Small intestine (tissue), 7 donors: ENCODE measurements at regions not wholly inside any gene's neighbourhood (a gene's known extent, or its start where the extent isn't known, plus 50 kb on each side); places are given as distances from the start of the nearest gene placed in this dataset.
A peak's percentile ranks its signal among the peaks of the same experiment; 100 is the strongest.

Source experiments
- DNase-seq, 2 donors: peaks; one replicate each; pipeline versions ENCODE4 v3.0.0 to v3.0.0-alpha.2; 2013
- FAIRE-seq: peaks from 2 replicates; lab custom pipeline; 2012; peaks lifted over from hg19 to GRCh38; lab: Jason Lieb, UNC
- H3K27ac ChIP-seq, 3 donors: one replicate each; pipeline ENCODE4 v1.5.1; 2013; ENCODE audit warnings: low read length in 2 of 3, mild to moderate bottlenecking in 2 of 3, control low read depth in 1 of 3, inconsistent platforms in 1 of 3, low read depth in 1 of 3, moderate library complexity in 1 of 3
- H3K27me3 ChIP-seq, 3 donors: one replicate each; pipeline ENCODE4 v1.6.1; 2013; ENCODE audit warnings: low read length in 3 of 3, inconsistent platforms in 1 of 3; ENCODE audit not compliant: control insufficient read depth in 3 of 3, insufficient read depth in 3 of 3
- H3K36me3 ChIP-seq, 3 donors: one replicate each; pipeline ENCODE4 v1.6.1; 2013; ENCODE audit warnings: low read length in 3 of 3, inconsistent platforms in 1 of 3, low read depth in 1 of 3, mild to moderate bottlenecking in 1 of 3, moderate library complexity in 1 of 3; ENCODE audit not compliant: control insufficient read depth in 3 of 3, insufficient read depth in 2 of 3
- H3K4me1 ChIP-seq, 3 donors: one replicate each; pipeline ENCODE4 v1.6.1; 2013; ENCODE audit warnings: low read length in 2 of 3, inconsistent platforms in 1 of 3, low read depth in 1 of 3, mild to moderate bottlenecking in 1 of 3, moderate library complexity in 1 of 3; ENCODE audit not compliant: control insufficient read depth in 3 of 3, insufficient read depth in 2 of 3
- H3K4me3 ChIP-seq, 3 donors: one replicate each; pipeline ENCODE4 v1.5.1; 2013; ENCODE audit warnings: low read length in 3 of 3, control low read depth in 1 of 3, inconsistent platforms in 1 of 3, low read depth in 1 of 3, mild to moderate bottlenecking in 1 of 3, moderate library complexity in 1 of 3
- H3K9me3 ChIP-seq, 2 donors: one replicate each; pipeline ENCODE4 v1.6.1; 2013; ENCODE audit warnings: low read depth in 1 of 2, low read length in 1 of 2; ENCODE audit not compliant: control insufficient read depth in 2 of 2, insufficient read depth in 1 of 2
- WGBS, 3 donors: extraction: QIAGEN DNeasy Blood & Tissue Kit; methylation state at CpG; one replicate each; pipeline ENCODE4 v1.1.7; 2013; 5-methylcytosine and 5-hydroxymethylcytosine counted together
- donor health status: healthy with polysubstance abuse.
- donor health status: control.
- donor health status: control.
- donor health status: Bipolar disorder and iron deficiency.
- donor health status: healthy.

DNA sequence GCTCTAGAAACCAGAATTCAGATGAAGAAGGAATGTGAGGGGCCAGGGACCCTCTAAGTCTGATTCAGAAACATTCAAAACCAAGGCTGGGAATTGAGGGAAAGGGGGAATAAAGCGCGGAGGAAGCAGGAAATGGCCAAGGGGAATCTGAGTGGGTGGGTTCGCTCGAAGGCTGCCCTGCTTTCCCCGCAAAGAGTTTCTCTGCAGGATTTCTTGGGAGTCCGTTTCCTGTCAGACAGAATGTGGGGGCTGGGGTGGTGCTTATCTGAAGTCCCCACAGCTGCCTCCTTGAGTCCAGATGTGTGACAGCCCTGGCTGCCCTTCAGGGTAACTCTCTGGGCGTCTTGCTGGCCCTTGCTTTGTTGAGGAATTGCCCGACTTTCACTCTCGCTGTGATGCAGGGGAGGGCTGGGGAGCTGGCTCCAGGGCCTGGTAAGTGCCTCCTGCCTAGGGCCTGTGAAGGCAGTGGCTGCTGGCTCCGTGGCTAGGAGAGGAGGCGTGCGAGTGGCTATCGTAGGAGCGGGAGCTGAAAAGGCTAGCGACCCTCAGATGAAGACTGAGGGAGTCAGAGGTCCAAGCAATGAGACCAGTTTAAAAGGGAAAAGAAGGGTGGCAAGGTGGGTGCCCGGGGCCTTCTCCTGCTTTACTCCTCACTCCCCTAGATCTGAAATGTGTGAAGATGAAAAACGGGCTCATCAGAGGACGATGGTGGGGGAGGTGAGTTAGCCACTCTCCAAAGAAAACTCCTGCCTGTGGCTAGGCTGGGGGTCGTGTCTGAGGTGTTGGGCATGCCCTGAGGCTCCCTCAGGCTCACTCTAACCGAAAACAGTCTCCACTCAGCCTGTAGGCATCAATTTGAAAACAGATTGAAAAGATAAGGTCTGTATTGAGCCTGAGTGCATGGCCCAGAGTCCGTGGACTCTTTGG is 143.9 kb upstream of the UMPS start:
- Histone ChIP-seq H3K4me3 (peak overlapping the region in 2 of 3 donors; percentile 59 to 61), H3K36me3 (peaks cover 0 to 6% (median 0%) of the 10 kb centered on the region in 3 donors), H3K9me3 (no peaks in the 10 kb centered on the region), H3K27ac (peak overlapping the region in 2 of 3 donors; percentile 5 to 17), H3K27me3 (peaks cover 0 to 2% (median 0%) of the 10 kb centered on the region in 3 donors), H3K4me1 (peaks cover 2 to 27% (median 2%) of the 10 kb centered on the region in 3 donors)
- DNase-seq = no peak
- 72 to 76% (median 72%) methylated on average over 21 of the region's 21 CpGs for WGBS, 3 donors
- FAIRE-seq = no peak

DNA sequence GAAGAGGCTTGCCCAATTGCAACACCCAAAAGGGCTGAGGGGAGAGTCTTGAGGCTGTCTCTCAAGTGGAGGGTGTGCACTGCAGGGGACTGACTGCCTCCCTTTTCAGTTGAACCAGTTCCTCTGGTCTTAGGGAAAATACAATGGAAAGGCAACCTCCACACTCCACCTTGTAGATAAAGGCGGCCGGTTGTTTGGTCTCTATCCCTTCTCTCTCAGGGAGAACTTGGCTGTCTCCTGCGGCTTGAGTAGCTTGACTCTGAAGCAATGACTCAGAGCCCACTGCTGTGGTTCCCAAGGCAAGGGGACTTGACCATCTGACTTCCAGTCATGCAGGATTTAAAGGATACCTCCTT is 143.2 kb upstream of the UMPS start:
- Histone ChIP-seq H3K36me3 (peaks cover 0 to 6% (median 0%) of the 10 kb centered on the region in 3 donors), H3K27me3 (peaks cover 0 to 2% (median 0%) of the 10 kb centered on the region in 3 donors), H3K4me3 (peak overlapping the region in 1 of 3 donors; percentile 4), H3K9me3 (no peaks in the 10 kb centered on the region), H3K27ac (peak overlapping the region in 1 of 3 donors; percentile 17), H3K4me1 (peaks cover 2 to 31% (median 2%) of the 10 kb centered on the region in 3 donors)
- FAIRE-seq (no peak), DNase-seq (peak; percentile 33 to 42)
- WGBS, 3 donors = 19 to 69% (median 40%) methylated on average over 3 of the region's 3 CpGs

DNA sequence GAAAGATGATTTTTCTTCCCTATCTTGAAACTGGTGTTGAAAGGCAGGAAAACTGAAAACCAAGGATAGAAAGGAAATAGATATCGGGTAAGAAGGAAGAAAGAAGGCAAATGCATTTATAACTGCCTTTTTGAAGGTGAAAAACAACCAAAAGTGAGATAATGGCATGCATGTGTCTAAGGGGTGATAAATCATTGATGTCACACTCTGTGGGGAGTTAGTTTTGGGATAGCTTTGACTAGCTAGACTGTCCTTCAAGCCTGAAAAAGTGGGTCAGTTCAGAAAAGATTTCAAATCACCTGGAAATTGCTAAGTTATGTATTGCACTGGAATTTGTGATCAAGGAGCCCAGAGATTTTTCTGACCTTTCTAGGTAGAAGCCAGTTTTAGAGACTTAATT is 142.2 kb upstream of the UMPS start:
- WGBS, 3 donors = 77 to 86% (median 81%) methylated on average over 1 of the region's 1 CpG
- H3K27ac ChIP-seq = no peak overlapping the region
- FAIRE-seq (no peak), DNase-seq (no peak)
- no peak overlapping the region for H3K4me3 ChIP-seq
- H3K4me1 ChIP-seq = peaks cover 2 to 33% (median 2%) of the 10 kb centered on the region in 3 donors
- no peaks in the 10 kb centered on the region for H3K9me3 ChIP-seq
- peaks cover 0 to 2% (median 0%) of the 10 kb centered on the region in 3 donors for H3K27me3 ChIP-seq
- H3K36me3 ChIP-seq = peaks cover 0 to 6% (median 0%) of the 10 kb centered on the region in 3 donors

DNA sequence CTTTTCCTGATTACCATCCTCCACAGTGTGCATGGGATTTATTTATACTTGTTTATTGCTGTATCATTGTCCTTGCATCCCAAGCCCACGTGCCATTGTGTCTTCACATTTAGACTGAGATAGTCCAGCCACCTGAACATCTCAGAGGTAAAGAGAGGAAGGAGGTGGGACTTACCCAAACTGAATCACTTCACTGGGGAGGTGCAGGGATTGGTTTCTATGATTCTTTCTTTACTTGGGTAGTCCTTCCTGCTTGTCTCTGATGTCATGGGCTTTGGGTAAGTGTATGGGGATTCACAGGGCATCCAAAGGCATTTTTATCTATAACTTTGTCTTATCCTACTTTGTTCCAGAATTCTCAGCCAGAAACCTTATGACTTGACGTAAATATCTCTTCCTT is 141.5 kb upstream of the UMPS start:
- FAIRE-seq = no peak

DNA sequence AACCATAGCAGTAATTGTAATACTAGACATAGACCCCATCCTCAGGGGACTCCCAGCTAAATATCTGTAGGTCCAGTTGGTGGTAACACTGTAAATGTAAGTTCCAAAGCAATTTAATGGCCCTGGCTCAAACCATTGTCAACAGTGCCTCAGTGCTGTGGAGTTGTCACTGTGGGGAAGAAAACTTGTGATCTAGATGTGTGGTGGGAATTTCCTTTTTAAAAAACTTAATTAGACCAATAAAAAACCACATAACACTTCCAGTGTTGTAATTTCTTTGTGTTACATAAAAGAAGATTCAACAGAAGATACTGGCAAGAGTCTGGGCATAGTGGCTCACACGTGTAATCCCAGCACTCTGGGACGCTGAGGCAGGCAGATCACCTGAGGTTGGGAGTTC is 138.6 kb upstream of the UMPS start:
- Histone ChIP-seq H3K4me1 (peaks cover 4 to 36% (median 7%) of the 10 kb centered on the region in 3 donors), H3K9me3 (no peaks in the 10 kb centered on the region), H3K27me3 (peaks cover 0 to 2% (median 0%) of the 10 kb centered on the region in 3 donors), H3K27ac (peak overlapping the region in 1 of 3 donors; percentile 86), H3K4me3 (no peak overlapping the region), H3K36me3 (peaks cover 0 to 5% (median 0%) of the 10 kb centered on the region in 3 donors)
- FAIRE-seq = no peak
- DNase-seq = no peak
- WGBS, 3 donors = 26 to 69% (median 37%) methylated on average over 2 of the region's 2 CpGs

More for the DNA sequence above, 141.5 kb upstream of the UMPS start:
- DNase-seq = no peak
- Histone ChIP-seq H3K36me3 (peaks cover 0 to 6% (median 0%) of the 10 kb centered on the region in 3 donors), H3K4me3 (no peak overlapping the region), H3K27ac (no peak overlapping the region), H3K27me3 (peaks cover 0 to 4% (median 0%) of the 10 kb centered on the region in 3 donors), H3K4me1 (peaks cover 6 to 38% (median 7%) of the 10 kb centered on the region in 3 donors), H3K9me3 (no peaks in the 10 kb centered on the region)
- 79 to 91% (median 84%) methylated on average over 2 of the region's 2 CpGs for WGBS, 3 donors

DNA sequence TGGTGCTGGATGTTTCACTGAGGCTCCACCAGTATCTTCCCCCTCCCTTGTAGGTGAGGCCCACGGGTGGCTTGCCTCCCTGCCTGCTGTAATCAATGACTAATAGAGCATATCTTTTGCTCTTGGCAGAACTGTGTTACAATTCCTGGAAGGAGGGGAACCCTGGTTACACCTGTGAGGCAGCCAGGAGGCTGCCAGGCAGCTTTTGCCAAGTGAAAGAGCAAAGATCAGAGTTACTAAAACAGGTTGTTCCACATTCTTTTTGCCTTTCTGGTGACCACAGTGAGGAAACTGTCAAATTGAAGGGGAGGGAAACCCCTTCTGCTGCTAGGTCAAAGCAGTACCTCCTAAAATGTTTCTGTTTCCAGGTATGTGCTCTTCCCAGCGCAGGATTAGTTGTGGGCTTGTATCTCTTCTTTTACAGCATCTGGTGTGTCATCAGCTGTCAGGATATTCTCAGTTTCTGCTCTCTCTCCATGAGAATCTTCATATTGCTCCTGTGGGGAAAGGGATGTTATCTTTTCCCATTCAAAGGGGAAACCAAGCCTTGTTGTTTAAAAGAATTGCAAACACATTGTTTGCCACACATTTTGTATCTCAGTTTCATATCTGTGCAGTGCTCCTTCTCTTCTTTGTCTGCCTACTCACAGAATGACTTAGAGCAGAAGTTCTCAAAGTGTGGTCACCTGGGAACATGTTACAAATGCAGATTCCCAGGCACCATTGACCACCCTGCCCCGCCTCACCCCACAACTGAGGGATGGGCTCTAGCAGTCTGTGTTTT is 137.4 kb upstream of the UMPS start:
- Histone ChIP-seq H3K27ac (peak overlapping the region; percentile 77 to 86 (median 81)), H3K4me3 (no peak overlapping the region)

DNA sequence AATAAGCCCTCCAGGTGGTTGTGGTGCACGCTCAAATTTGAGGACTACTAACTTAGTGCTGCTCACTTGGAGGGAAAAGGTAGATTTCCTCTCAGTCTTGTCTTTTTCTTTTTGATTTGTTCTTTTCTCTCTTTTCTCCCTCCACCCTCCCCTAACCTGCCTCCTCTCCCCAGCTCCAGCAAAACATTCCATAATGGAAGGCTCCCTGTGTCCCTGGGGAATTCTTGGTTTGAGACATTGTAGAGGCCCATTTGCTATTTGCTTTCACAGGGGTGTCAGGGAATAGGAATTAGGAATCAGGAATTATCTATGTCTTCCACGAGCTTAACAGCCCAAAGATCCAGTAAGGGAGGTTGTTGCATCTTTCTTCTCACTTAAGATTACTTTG is 136.8 kb upstream of the UMPS start:
- DNase-seq = no peak
- 35 to 64% (median 43%) methylated on average over 2 of the region's 2 CpGs for WGBS, 3 donors
- peak overlapping the region; percentile 77 to 86 (median 81) for H3K27ac ChIP-seq
- peaks cover 4 to 34% (median 5%) of the 10 kb centered on the region in 3 donors for H3K4me1 ChIP-seq
- no peaks in the 10 kb centered on the region for H3K9me3 ChIP-seq
- H3K36me3 ChIP-seq = peaks cover 0 to 2% (median 0%) of the 10 kb centered on the region in 3 donors
- FAIRE-seq = no peak
- peaks cover 0 to 2% (median 0%) of the 10 kb centered on the region in 3 donors for H3K27me3 ChIP-seq
- H3K4me3 ChIP-seq = no peak overlapping the region

More for the DNA sequence above, 137.4 kb upstream of the UMPS start:
- Histone ChIP-seq H3K36me3 (peaks cover 0 to 2% (median 0%) of the 10 kb centered on the region in 3 donors), H3K9me3 (no peaks in the 10 kb centered on the region), H3K27me3 (peaks cover 0 to 2% (median 0%) of the 10 kb centered on the region in 3 donors), H3K4me1 (peaks cover 4 to 30% (median 5%) of the 10 kb centered on the region in 3 donors)
- FAIRE-seq (no peak), DNase-seq (peak; percentile 93 to 96)
- 17 to 49% (median 23%) methylated on average over 3 of the region's 3 CpGs for WGBS, 3 donors

DNA sequence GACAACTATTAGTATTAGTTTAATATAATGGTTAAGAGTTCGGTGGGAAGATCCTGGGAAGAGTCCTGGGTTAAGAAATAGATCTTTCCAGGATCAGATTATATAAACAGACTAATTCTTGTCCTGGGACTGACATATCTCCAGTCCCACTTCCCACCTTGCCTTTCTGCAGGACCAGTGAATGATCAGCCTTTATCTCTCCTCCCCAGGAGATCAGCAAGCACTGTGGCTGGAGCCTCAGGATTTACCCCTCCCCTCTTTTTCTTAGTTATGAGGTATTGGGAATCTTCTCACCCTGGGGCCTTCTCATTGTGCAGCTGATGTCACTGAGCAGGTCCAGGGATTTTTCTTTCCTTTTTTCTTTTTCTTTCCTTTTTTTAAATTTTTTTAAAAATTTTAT is 135.7 kb upstream of the UMPS start:
- peaks cover 0 to 4% (median 0%) of the 10 kb centered on the region in 3 donors for H3K36me3 ChIP-seq
- peaks cover 4 to 34% (median 5%) of the 10 kb centered on the region in 3 donors for H3K4me1 ChIP-seq
- H3K27me3 ChIP-seq = peaks cover 0 to 2% (median 0%) of the 10 kb centered on the region in 3 donors
- no peaks in the 10 kb centered on the region for H3K9me3 ChIP-seq
- WGBS, 3 donors = 77 to 86% (median 78%) methylated on average over 1 of the region's 1 CpG
- no peak for FAIRE-seq
- DNase-seq = no peak
- peak overlapping the region in 1 of 3 donors; percentile 33 for H3K27ac ChIP-seq
- H3K4me3 ChIP-seq = no peak overlapping the region
